Endothelial cell of umbilical vein (primary cell): ENCODE measurements at regions not wholly inside any gene's neighbourhood (a gene's known extent, or its start where the extent isn't known, plus 50 kb on each side); places are given as distances from the start of the nearest gene placed in this dataset.

ENCODE experiments used
- BruUV-seq: library from RNA; stranded (reverse); fragments of 400-500 nt; replicated peaks from 2 replicates; lab custom pipeline; 2021; lab: Mats Ljungman, UMichigan
- CTCF ChIA-PET: fragments of 300-600, 350-600 bp; sonication (Branson Sonifier 250); formaldehyde crosslinking; loops from one replicate; lab custom pipeline; 2021; ENCODE audit warnings: antibody characterized with exemption, inconsistent platforms; lab: Charles Lee
- POLR2A ChIA-PET: fragments of 300-600, 350-600 bp; sonication (Branson Sonifier 250); formaldehyde crosslinking; loops from one replicate; lab custom pipeline; 2021; ENCODE audit warnings: antibody characterized with exemption, inconsistent platforms; lab: Charles Lee
- DNase-seq: peaks from one replicate; pipeline ENCODE4 v3.0.0-alpha.2; 2011; ENCODE audit warnings: low read depth, low spot score
- FAIRE-seq: peaks from 2 replicates; lab custom pipeline; 2011; peaks lifted over from hg19 to GRCh38; lab: Jason Lieb, UNC
- H2AFZ ChIP-seq: 2 replicates; pipeline ENCODE4 v1.6.0; 2012; ENCODE audit warnings: low read depth, low read length, control low read depth, inconsistent platforms
- H3K27ac ChIP-seq: 2 replicates; pipeline ENCODE4 v1.5.1; 2011; ENCODE audit warnings: low read depth, mild to moderate bottlenecking, control low read depth, low read length, moderate library complexity; ENCODE audit not compliant: insufficient read depth
- H3K27me3 ChIP-seq, 2 experiments: 2 replicates each; pipeline versions ENCODE4 v1.6.0 to v1.6.1; 2011; ENCODE audit warnings: low read length in 2 of 2, mixed read lengths in 1 of 2; ENCODE audit not compliant: control insufficient read depth in 2 of 2, insufficient read depth in 2 of 2
- H3K36me3 ChIP-seq, 2 experiments: 2 replicates in 1 of 2; 3 replicates in 1 of 2; pipeline ENCODE4 v1.5.1; 2011; ENCODE audit warnings: low read length in 2 of 2, mild to moderate bottlenecking in 1 of 2, moderate library complexity in 1 of 2; ENCODE audit not compliant: control insufficient read depth in 2 of 2, insufficient read depth in 2 of 2; ENCODE audit errors: extremely low read depth in 1 of 2
- H3K4me1 ChIP-seq: 3 replicates; pipeline ENCODE4 v1.5.1; 2011; ENCODE audit warnings: mild to moderate bottlenecking, low read length; ENCODE audit not compliant: control insufficient read depth, insufficient read depth; ENCODE audit errors: extremely low read depth
- H3K4me2 ChIP-seq: 2 replicates; pipeline ENCODE4 v1.6.1; 2011; ENCODE audit warnings: low read length, control low read depth, mixed read lengths; ENCODE audit not compliant: insufficient read depth
- H3K4me3 ChIP-seq, 3 experiments: fragments of 200-600 bp in 1 of 3; sonication (generic), shearing (Covaris generic) in 1 of 3; replicated peaks in 1 of 3; 2 replicates each; pipeline ENCODE4 v1.5.1; 2011 to 2016; ENCODE audit warnings: control low read depth in 3 of 3, low read length in 3 of 3, mild to moderate bottlenecking in 2 of 3, inconsistent platforms in 1 of 3, low read depth in 1 of 3, moderate library complexity in 1 of 3; ENCODE audit not compliant: insufficient read depth in 1 of 3
- H3K79me2 ChIP-seq: 2 replicates; pipeline ENCODE4 v1.6.0; 2012; ENCODE audit warnings: low read length, inconsistent platforms; ENCODE audit not compliant: control insufficient read depth, insufficient read depth
- H3K9ac ChIP-seq: replicated peaks from 2 replicates; pipeline ENCODE3; 2011; ENCODE audit warnings: low read length, control low read depth; ENCODE audit not compliant: insufficient read depth; ENCODE audit errors: extremely low read depth
- H3K9me1 ChIP-seq: replicated peaks from 3 replicates; pipeline ENCODE4 v1.6.0; 2011; ENCODE audit warnings: mild to moderate bottlenecking, low read length; ENCODE audit not compliant: control insufficient read depth, insufficient read depth; ENCODE audit errors: extremely low read depth
- H3K9me3 ChIP-seq: replicated peaks from 2 replicates; pipeline ENCODE4 v1.5.1; 2012; ENCODE audit warnings: low read length, inconsistent platforms; ENCODE audit not compliant: control insufficient read depth, insufficient read depth
- H4K20me1 ChIP-seq: replicated peaks from 2 replicates; pipeline ENCODE3; 2011; ENCODE audit warnings: mild to moderate bottlenecking, low read length; ENCODE audit not compliant: control insufficient read depth, insufficient read depth; ENCODE audit errors: extremely low read depth
- CTCF ChIP-seq, 2 donors: IDR thresholded peaks; 1 replicate in 1 of 2; 2 replicates in 1 of 2; pipeline ENCODE4 v1.5.1; 2011; ENCODE audit warnings: low read length in 2 of 2, mild to moderate bottlenecking in 2 of 2, moderate library complexity in 2 of 2, control low read depth in 1 of 2, inconsistent platforms in 1 of 2, low read depth in 1 of 2; ENCODE audit not compliant: insufficient read depth in 1 of 2; ENCODE audit errors: extremely low read depth in 1 of 2
- EZH2 ChIP-seq: IDR thresholded peaks from 2 replicates; pipeline ENCODE4 v1.6.1; 2012; ENCODE audit warnings: borderline replicate concordance, low read depth, mild to moderate bottlenecking, moderate library complexity, low read length, inconsistent platforms; ENCODE audit not compliant: severe bottlenecking
- FOS ChIP-seq: IDR thresholded peaks from 2 replicates; pipeline ENCODE4 v1.6.1; 2011; ENCODE audit warnings: mild to moderate bottlenecking, low read length, moderate library complexity, borderline replicate concordance; ENCODE audit not compliant: insufficient read depth
- GATA2 ChIP-seq: IDR thresholded peaks from 2 replicates; pipeline ENCODE4 v1.7.0; 2011; ENCODE audit warnings: low read depth, mild to moderate bottlenecking, moderate library complexity, mixed read lengths, low read length; ENCODE audit not compliant: insufficient read length, insufficient read depth
- JUN ChIP-seq: IDR thresholded peaks from 2 replicates; pipeline ENCODE4 v1.6.1; 2011; ENCODE audit warnings: borderline replicate concordance, low read depth; ENCODE audit not compliant: insufficient read length, insufficient read depth
- MAX ChIP-seq: IDR thresholded peaks from 2 replicates; pipeline ENCODE4 v1.6.1; 2011; ENCODE audit not compliant: insufficient read depth, insufficient read length
- MYC ChIP-seq: IDR thresholded peaks from one replicate; pipeline ENCODE4 v1.6.1; 2011; ENCODE audit warnings: mild to moderate bottlenecking, low read depth, low read length
- POLR2A ChIP-seq: IDR thresholded peaks from 2 replicates; pipeline ENCODE4 v1.6.1; 2012; ENCODE audit warnings: low read depth, mild to moderate bottlenecking, control low read depth, low read length
- POLR2AphosphoS5 ChIP-seq: IDR thresholded peaks from 2 replicates; pipeline ENCODE4 v1.6.1; 2012; ENCODE audit warnings: low read depth, mild to moderate bottlenecking, control low read depth, low read length, moderate library complexity; ENCODE audit not compliant: insufficient read depth
- dilution Hi-C: fragments of 300-500 bp; cut with MboI; formaldehyde crosslinking; loops from one replicate; pipeline ENCODE4 v1.15.0; 2019; ENCODE audit warnings: low sequenced_read_pairs; ENCODE audit not compliant: extremely low pct_ligation_motif_present
- intact Hi-C: fragments of 100-400 bp; cut with micrococcal nuclease; formaldehyde crosslinking; loops from one replicate; pipeline ENCODE4 v1.10.0; 2022

DNA sequence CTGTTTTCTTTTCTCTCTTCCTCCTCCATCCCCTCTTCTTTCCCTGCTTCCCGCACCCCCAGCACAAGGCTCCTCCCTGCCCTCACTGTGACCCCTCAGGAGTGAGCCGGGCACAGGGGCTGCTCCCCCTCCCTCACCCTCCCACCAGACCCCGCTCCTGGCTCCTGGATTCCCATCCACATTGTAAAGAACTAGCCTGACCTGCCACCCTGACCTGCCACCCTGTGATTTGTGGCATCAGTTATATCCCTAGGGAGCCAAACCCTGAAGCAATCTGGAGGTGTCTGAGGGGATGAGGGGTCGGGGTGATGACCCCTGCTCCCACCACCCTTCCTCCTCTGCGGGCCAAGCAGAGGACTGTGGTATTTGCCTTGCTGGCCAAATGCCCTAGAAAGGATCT, 98.0 kb upstream of the LHX1 start:
- dilution Hi-C loops (no loop called here), intact Hi-C loops (no loop called here)
- FAIRE-seq (no peak), DNase-seq (no peak)
- Histone ChIP-seq H2AFZ (no peak overlapping the region), H3K4me3 (no peak overlapping the region), H3K27ac (no peak overlapping the region), H3K9me1 (no peaks in the 10 kb centered on the region), H3K4me2 (no peak overlapping the region), H4K20me1 (no peaks in the 10 kb centered on the region), H3K9me3 (no peaks in the 10 kb centered on the region), H3K9ac (no peak overlapping the region), H3K36me3 (no peaks in the 10 kb centered on the region), H3K27me3 (no peaks in the 10 kb centered on the region), H3K79me2 (no peaks in the 10 kb centered on the region), H3K4me1 (no peaks in the 10 kb centered on the region)
- ChIA-PET CTCF (no interaction called here), POLR2A (no interaction called here)
- BruUV-seq, result no TSS peak
- no peak for TF ChIP-seq POLR2A
- no peak for TF ChIP-seq MYC
- no peak for TF ChIP-seq POLR2AphosphoS5
- TF ChIP-seq GATA2, result no peak
- TF ChIP-seq MAX, result no peak
- TF ChIP-seq EZH2, result no peak
- no peak for TF ChIP-seq CTCF (IDR thresholded peaks at IDR 0.05; ENCODE audit: extremely low read depth in 1 of 2, insufficient read depth in 1 of 2, low read depth in 1 of 2, low read length in 2 of 2)
- TF ChIP-seq FOS, result no peak
- no peak for TF ChIP-seq JUN
